NCI-H2171 (cell line): ENCODE measurements at regions not wholly inside any gene's neighbourhood (a gene's known extent, or its start where the extent isn't known, plus 50 kb on each side); places are given as distances from the start of the nearest gene placed in this dataset.

ENCODE experiments used
- DNase-seq: peaks from one replicate; lab custom pipeline; 2025; lab: John Stamatoyannopoulos, UW

DNA sequence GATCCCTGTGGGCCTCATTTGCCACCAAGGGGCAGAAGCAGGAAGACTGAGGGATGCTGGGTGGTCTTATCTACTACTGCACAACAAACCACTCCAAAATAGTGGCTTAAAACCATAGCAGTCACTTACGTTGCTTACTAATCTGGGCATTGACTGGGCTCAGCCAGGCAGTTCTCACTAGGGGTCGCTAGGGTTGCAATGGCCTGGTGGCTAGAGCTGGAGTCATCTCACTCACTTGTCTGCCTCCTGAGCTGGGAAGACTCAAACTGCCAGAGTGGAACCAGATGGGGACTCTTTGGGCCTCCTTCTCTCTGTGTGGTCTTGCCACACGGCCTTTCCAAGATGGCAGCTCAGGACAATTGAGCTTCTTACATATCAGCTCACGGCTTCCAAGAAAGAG is 216.3 kb upstream of the BCOR start:
- no peak for DNase-seq

DNA sequence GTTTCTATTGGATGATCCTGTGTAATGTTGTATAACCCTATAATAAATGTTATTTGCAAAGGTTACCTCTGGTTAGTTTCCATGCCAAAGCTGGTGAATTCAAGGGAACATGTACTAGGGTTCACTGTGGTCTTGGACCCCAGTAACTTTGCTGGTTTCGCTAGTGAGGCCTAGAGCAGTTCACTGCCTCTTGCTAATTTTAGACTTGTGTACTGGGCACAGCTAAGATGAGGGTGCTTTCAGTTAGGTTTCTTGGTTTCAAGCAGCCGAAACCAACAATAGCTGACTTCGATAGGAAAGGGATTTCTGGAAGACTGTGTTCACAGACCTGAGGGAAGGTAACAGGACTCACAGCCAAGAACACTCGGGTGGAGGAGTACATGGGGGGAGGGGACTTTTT is 215.5 kb upstream of the BCOR start:
- DNase-seq = no peak

DNA sequence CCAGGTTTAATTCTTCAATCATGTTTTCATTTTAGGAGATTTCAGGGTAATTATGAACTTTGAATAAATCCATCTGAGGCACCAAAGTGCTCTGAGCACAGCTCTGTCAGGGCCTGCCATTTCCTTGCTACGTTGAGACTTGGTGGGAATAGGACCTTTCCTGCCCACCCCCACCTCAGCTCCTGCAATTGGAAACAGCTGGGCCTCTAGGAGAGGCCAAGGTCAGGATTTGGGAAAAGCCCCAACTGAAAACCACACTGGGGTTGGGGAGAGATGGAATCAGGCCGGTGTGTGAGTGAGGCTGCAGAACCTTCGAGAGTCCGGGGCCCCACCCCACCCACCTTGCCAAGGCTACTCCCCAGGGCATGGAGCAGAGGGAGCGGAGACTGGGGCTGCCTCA is 212.7 kb upstream of the BCOR start:
- DNase-seq = no peak

DNA sequence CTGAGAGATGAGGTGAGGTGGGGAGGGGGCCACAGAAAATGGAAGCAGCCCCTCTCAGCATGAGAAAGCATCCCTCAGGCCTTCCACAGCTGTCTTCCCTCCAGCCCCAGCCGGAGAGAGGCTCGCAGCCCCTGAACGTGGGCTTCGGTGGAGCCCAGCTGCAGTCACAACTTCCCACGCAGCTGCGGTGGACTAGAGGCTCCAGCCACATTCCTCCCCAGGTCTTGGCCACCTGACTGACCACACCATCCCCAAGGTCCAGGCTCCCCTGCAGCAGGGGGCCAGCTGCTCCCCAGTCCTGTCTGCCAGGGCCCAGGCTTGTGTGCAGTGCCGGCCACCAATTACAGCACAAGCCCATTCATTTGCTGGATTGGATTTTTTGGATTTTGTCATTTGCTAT is 212.3 kb upstream of the BCOR start:
- no peak for DNase-seq

- no peak for DNase-seq
Observed at GRCh38 chrX:40307871-40308270, 210.1 kb upstream of the BCOR start.

- DNase-seq = no peak
Observed at GRCh38 chrX:40304115-40304514, 206.4 kb upstream of the BCOR start.

GRCh38 chrX:40303256-40304077 is 205.7 kb upstream of the BCOR start:
- DNase-seq = no peak

GRCh38 chrX:40300286-40300890 is 202.6 kb upstream of the BCOR start:
- no peak for DNase-seq

DNA sequence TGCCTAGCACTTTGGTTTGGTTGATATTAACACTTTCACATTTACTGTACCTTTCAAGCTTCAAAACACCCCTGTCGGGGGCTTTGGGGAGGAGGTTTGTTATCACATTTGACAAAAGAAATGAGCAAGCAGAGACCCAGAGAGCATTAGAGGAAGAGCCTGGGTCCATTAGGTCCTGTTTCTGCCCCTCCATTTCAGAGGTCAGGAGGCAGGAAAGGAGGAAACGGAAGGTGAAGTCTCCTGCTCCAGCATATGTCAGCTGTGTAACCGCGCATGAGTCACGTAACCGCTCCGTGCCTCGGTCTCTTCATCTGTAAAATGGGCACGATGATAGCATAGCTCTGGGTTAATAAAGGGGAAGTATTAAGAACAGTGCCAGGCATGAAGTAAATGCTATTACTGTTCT is 201.9 kb upstream of the BCOR start:
- no peak for DNase-seq

GRCh38 chrX:40298572-40299479 is 201.1 kb upstream of the BCOR start:
- DNase-seq = no peak

DNA sequence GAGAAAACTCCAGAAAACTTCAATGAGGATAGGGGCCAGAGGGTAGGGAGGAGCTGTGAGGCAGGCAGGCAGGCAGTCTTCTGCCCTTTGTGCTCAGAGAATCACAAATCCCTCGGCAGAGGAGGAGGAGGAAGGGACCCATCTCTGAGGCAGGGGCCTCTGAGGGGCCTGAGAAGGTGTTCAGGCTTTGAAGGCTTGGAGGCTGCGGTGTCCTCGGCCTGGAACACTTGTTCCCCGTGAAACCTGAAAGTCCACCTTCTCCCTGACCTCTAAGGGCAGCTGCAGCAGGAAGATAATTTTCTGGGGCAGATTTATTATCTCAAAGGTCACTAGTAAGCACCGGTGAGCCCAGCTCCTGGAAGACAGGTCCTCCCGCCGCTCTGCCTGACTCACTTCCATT is 200.3 kb upstream of the BCOR start:
- no peak for DNase-seq

DNA sequence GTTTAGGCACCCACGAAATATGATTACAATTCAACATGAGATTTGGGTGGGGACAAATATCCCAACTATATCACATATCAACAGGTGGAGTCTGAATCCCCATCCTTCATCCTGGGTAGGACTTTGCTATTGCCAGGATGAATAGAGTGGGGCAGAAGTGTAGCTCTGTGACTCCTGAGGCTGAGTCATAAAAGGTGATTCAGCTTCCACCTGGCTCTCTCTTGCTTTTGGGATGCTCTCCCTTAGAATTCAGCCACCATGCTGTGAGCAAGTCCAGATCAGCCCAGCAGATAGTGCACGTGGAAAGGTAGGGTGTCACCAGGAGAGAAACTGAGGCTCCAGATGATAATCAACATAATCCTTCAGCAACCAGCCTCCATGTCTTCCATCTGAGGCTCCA is 193.8 kb upstream of the BCOR start:
- DNase-seq = no peak

DNA sequence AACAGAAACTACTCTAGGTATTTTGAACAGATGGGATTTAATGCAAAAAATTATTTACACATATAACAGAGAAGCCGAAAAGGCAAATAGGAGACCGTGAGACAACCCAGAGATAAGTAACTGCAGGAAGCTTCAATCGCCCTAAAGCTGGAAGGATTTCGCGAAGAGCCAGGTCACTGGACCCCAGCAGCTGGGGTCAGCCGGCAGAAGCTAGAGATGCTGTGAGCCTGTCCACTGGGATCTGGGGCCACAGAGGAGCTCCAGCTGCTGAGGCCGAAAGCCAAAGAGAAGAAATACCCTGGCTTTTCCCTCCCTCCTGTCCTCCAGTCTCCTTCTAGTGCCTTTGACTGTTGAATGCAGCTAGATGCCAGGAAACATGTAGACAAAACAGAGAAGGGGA is 192.8 kb upstream of the BCOR start:
- DNase-seq = no peak

DNA sequence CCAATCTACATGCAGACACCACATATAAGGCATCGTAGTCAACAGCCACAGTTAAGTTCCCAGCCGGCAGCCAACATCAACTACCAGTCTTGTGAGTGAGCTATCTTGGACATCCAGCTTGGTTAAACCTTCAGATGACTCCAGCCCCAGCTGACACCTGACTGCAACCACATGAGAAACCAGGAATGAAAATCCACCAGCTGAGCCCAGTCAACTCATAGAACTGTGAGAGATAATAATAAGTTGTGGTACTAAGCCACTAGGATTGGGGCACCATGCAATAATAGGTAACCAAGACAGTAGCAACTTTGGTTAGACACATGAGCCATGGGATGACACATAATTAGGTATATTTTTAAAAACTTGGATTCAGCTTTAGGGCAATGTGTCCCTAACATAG is 188.1 kb upstream of the BCOR start:
- no peak for DNase-seq

DNA sequence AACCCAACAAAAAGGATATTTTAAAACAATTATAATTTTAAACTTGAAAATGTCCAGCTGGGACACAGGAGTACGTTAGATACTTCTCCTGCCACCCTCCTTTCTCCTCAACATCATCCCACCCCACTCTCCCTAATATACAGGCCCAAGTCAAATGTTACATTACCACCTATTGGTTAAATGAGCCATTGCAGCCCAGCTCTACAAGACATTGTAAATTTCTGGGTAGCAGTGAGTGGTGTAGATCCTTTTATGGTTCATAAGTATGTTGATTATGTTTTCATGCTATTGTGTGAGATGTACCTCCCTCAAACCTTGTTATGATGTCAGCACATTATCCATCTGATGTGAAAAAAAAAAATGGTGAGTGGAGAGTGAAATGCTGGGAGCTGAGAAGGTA is 187.1 kb upstream of the BCOR start:
- DNase-seq = no peak

DNA sequence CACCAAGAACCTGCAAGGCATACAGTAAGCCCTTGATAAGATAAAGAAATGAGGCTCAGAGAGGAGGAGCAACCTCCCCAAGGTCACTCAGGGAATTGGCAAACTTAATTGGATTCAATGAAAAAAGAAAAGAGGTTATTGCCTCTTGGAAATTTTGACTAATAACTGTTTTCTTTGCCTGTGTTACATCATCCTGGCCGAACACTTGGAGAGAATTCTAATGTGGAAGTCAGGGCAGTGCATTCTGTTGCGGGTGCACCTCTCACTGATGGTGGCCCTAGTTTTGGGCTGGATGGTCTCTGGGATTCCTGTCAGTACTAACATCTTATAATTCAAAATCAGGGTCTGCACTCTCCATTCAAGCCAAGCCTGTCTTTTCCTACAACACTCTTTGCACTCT is 186.2 kb upstream of the BCOR start:
- DNase-seq = no peak

DNA sequence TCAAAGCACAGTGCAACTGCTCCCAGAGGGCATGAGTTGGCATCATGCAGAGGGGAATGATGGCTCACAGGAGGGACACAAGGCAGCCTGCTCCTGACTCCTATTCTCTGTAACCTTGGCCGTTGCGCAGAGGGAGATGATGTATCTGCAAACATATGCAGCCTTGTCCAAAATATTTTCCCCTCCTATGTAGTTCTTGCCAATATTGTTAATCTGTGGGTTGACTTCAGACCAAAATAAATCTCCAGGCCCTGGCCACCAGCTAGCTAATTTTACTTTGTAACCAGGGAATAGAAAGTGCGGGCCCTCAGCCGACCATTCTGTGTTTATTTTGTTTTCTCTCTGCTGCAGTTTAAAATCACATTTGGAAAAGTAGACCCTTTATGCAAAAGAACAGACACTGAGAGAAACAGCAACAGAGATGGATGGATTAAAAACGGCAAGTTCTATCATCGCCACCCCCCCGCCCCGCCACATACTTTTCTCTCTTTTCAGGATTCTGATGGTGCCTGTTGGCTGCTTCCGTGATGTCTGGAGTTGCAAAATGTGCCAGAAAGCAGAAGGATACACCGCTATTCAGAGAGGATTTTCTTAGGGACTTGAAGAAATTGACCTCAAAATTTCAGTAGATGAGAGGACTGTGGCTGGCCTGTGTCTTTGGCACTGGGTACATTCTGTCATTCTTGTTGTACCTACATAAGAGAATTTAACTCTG is 185.3 kb upstream of the BCOR start:
- no peak for DNase-seq

DNA sequence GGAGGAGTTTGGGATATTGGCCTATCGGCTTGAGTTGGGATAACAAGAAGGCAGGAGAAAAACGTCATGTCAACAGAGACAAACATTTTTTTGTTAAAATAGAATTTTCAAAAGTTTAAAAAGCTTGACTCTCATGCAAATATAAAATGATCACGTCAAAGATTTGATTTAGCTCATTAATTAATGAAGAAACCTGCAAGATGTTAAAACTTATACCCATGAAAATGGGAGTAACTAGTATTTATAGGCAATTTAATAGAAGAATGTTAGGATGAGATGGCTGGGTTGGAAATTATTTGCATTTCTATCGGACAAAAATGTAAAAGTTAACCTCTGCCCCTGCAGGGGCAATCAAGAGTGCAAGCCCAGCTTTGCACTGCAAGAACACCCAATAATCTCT is 184.6 kb upstream of the BCOR start:
- no peak for DNase-seq

DNA sequence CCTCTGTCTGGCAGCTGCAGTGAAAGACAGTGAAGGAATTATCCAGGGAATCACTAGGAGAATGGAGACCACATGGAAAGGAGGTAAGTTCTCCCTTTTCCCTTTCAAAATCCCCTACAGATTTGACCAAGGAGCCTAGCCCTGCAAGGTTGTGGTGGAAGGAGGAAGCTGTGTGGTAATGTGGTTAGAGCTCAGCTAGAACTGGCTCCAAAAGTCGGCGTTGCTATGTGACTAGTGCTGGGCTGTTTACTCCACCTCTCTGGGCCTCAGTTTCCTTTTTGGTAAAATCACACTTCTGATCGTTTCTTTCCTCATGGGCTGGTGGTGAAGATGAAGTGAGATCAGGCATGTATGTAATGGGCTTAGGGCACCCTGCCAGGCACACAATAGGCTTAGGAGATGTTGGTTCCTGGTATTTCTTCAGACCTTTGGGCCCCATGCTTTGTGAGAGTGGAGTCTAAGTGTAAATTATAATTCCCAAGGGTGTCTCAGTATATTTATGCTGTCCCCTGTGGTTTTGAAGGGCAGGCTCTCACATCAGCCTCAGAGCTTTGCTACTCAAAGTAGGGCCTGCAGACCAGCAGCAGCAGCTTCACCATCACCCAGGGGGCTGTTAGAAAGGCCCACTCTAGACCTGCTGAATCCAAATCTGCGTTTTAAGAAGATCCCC is 183.7 kb upstream of the BCOR start:
- DNase-seq = no peak

- no peak for DNase-seq
Observed at GRCh38 chrX:40279762-40280161, 182.0 kb upstream of the BCOR start.

DNA sequence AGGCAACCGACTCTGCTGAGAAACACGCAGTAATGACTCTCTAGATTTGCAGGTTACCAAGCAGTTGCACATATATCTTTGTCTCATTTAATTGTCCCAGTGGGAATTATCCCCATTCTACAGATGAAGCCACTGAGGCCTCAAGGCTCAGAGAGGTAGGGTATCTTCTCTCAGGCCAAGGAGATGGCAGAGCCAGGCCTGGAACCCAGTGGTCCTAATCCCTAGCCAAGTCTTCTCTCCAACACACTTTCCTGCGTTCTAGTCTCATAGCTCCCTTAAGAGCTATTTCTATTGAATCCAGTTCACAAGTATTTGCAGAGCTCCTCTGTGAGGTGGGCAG is 181.3 kb upstream of the BCOR start:
- no peak for DNase-seq
